ENCODE measurements at regions not wholly inside any gene's neighbourhood (a gene's known extent, or its start where the extent isn't known, plus 50 kb on each side); places are given as distances from the start of the nearest gene placed in this dataset.

DNA sequence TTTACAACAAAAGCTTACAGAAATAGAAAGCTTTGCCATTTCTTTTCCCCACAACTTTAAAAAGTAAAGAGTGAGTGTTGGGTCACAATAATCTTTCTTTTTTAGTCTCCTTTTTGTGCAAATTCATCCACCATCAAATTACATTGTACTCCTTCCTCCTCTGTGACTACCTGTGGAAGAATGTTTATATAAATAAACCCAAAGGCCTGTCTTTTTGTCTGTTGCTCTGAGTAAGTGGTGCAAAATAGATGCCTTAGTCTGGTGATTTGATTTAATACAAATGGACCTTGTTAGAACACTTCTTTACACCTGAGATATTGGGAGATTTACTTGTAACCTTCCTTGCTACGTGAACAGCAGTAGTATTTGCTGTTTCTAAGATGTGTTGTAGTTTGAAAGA is 53.5 kb upstream of the TAF11L2 start:
- Histone ChIP-seq H3K27me3 (no peaks in the 10 kb centered on the region), H3K9me3 (peaks cover 0 to 14% (median 0%) of the 10 kb centered on the region in 4 donors), H3K36me3 (no peaks in the 10 kb centered on the region), H3K4me3 (no peak overlapping the region), H3K27ac (no peak overlapping the region), H3K4me1 (no peaks in the 10 kb centered on the region)
- 74 to 78% methylated on average over 1 of the region's 1 CpG for WGBS, 2 donors
- DNase-seq (ENCODE audit: low spot score in 2 of 2), result no peak
- TF ChIP-seq EP300 (IDR thresholded peaks at IDR 0.05) (no peak), POLR2A (IDR thresholded peaks at IDR 0.05) (no peak)
- TF ChIP-seq, protein P1, sequence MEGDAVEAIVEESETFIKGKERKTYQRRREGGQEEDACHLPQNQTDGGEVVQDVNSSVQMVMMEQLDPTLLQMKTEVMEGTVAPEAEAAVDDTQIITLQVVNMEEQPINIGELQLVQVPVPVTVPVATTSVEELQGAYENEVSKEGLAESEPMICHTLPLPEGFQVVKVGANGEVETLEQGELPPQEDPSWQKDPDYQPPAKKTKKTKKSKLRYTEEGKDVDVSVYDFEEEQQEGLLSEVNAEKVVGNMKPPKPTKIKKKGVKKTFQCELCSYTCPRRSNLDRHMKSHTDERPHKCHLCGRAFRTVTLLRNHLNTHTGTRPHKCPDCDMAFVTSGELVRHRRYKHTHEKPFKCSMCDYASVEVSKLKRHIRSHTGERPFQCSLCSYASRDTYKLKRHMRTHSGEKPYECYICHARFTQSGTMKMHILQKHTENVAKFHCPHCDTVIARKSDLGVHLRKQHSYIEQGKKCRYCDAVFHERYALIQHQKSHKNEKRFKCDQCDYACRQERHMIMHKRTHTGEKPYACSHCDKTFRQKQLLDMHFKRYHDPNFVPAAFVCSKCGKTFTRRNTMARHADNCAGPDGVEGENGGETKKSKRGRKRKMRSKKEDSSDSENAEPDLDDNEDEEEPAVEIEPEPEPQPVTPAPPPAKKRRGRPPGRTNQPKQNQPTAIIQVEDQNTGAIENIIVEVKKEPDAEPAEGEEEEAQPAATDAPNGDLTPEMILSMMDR (IDR thresholded peaks at IDR 0.05), result no peak

DNA sequence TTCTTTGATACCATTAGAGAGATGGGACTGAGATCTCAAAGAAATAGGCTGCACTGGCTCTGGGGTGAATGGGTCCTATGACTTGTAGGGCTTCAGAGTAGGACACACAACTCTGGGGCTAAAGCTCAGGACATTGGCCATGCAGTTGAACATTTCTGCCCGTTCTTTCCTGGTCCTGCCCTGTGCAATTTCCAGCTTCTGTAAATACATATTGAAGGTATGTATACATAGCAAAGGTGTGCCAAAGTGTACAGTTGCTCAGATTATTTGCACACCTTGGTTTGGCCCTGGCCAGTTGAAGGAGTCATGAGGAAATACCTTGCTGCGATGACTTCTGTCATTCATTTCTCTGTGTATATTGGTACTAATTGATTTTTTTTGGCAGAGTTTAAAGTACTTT is 52.8 kb upstream of the TAF11L2 start:
- Histone ChIP-seq H3K27me3 (no peaks in the 10 kb centered on the region), H3K27ac (no peak overlapping the region), H3K4me3 (no peak overlapping the region), H3K36me3 (no peaks in the 10 kb centered on the region), H3K9me3 (peaks cover 0 to 7% (median 0%) of the 10 kb centered on the region in 4 donors), H3K4me1 (no peaks in the 10 kb centered on the region)
- DNase-seq (ENCODE audit: low spot score in 2 of 2), result no peak
- TF ChIP-seq EP300 (IDR thresholded peaks at IDR 0.05) (no peak), POLR2A (IDR thresholded peaks at IDR 0.05) (no peak)
- TF ChIP-seq, protein P1 (IDR thresholded peaks at IDR 0.05), result no peak
- WGBS, 2 donors, result 91 to 96% methylated on average over 2 of the region's 2 CpGs

All from tibial nerve (tissue), 4 donors.